Fibroblast of lung (primary cell): ENCODE measurements at regions not wholly inside any gene's neighbourhood (a gene's known extent, or its start where the extent isn't known, plus 50 kb on each side); places are given as distances from the start of the nearest gene placed in this dataset.

Experiments
- CTCF ChIP-seq, 2 donors: IDR thresholded peaks in 1 of 2; conservative IDR thresholded peaks in 1 of 2; 1 replicate in 1 of 2; 2 replicates in 1 of 2; pipeline ENCODE4 v1.5.1; 2011 to 2012; ENCODE audit warnings: low read length in 2 of 2, control low read depth in 1 of 2, inconsistent platforms in 1 of 2, low read depth in 1 of 2, mild to moderate bottlenecking in 1 of 2
- EZH2 ChIP-seq: IDR thresholded peaks from 2 replicates; pipeline ENCODE4 v1.5.1; 2012; ENCODE audit warnings: low read length, control low read depth, mild to moderate bottlenecking; ENCODE audit errors: missing control alignments

GRCh38 chr1:115506518-115506917, 135.3 kb upstream of the VANGL1 start:
- TF ChIP-seq CTCF (conservative IDR thresholded peaks at IDR 0.05 in 1 of 2, IDR thresholded peaks at IDR 0.05 in 1 of 2; ENCODE audit: low read depth in 1 of 2, low read length in 2 of 2), result no peak
- no peak for TF ChIP-seq EZH2
